ENCODE measurements at regions not wholly inside any gene's neighbourhood (a gene's known extent, or its start where the extent isn't known, plus 50 kb on each side); places are given as distances from the start of the nearest gene placed in this dataset.

- TF ChIP-seq CTCF (conservative IDR thresholded peaks at IDR 0.05; ENCODE audit: low read depth in 2 of 2) (no peak), EZH2 (IDR thresholded peaks at IDR 0.05; ENCODE audit: low read depth, unreplicated experiment) (no peak), POLR2AphosphoS5 (IDR thresholded peaks at IDR 0.05; ENCODE audit: low read depth) (no peak), JUNB (IDR thresholded peaks at IDR 0.05; ENCODE audit: unreplicated experiment) (no peak), CREB1 (CRISPR knock-in tag; IDR thresholded peaks at IDR 0.05; ENCODE audit: low read depth) (no peak), NANOG (IDR thresholded peaks at IDR 0.05; ENCODE audit: borderline replicate concordance) (no peak), ETS1 (IDR thresholded peaks at IDR 0.05) (no peak), ZNF462 (CRISPR knock-in tag; IDR thresholded peaks at IDR 0.05) (no peak), REST (IDR thresholded peaks at IDR 0.05; ENCODE audit: unreplicated experiment) (no peak), EZH2phosphoT487 (IDR thresholded peaks at IDR 0.05; ENCODE audit: unreplicated experiment) (no peak), STAT1 (IDR thresholded peaks at IDR 0.05; ENCODE audit: unreplicated experiment) (no peak), ZNF114 (CRISPR knock-in tag; IDR thresholded peaks at IDR 0.05) (no peak)
Measured at GRCh38 chr1:38497921-38498656, 361.5 kb downstream of the RRAGC start.

All from GM23338 (cell line).